Activated naive CD8-positive, alpha-beta T cell treated with anti-CD3 and anti-CD28 coated beads, Interleukin-2, amount 50 U/mL, for 16 hours (primary cell): ENCODE measurements at regions not wholly inside any gene's neighbourhood (a gene's known extent, or its start where the extent isn't known, plus 50 kb on each side); places are given as distances from the start of the nearest gene placed in this dataset.

Experiments
- DNase-seq: peaks from one replicate; pipeline ENCODE4 v3.0.0-alpha.2; 2020; ENCODE audit warnings: low read depth, low spot score

DNA sequence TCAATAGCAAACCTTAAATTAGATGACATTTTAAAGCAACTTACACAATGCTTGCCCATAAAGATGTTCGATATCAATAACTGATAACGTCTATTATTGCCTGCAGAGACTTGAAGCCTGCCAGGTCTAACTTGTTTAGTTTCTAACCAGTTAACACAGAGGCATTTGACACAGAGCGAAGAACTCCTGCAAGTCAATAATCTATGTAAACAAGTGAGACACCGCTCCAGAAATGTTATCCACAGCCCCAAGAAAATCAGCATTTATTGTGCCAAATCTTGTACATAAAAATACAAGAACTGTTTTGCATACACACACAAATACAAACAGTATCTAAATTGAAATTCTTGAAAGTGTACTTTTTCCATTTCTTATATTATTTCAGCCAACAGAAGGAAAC is 236.0 kb upstream of the DIO3 start:
- DNase-seq, result no peak

DNA sequence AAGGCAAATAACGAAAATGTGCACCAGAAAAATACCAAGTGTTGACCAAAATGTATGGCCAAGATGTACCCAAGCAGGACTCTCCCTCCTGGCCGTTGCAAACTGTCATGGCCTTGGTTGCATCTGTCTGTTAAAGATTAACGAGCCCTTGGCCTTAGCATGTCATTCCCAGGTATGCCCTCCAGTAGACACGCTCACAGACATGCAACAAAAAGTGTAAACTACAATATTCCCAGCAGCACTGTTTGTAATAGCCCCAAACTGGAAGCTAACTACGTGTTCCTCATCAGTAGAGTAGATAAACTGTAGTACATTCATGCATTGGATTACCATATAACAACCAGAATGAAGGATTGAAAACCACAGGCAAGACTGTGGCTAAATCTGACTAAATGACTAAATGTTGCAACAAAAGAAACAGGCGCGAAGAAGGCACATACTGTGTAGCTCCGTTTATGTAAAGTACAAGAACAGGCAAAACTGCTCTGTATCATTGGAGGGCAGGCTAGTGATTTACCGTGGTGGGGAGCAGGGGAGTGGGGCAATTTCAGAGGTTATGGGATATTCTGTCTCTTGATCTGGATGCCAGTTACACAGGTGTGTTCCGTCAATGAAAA is 232.8 kb upstream of the DIO3 start:
- DNase-seq, result no peak

- no peak for DNase-seq
Measured at GRCh38 chr14:101330416-101331140, 230.7 kb upstream of the DIO3 start.

DNA sequence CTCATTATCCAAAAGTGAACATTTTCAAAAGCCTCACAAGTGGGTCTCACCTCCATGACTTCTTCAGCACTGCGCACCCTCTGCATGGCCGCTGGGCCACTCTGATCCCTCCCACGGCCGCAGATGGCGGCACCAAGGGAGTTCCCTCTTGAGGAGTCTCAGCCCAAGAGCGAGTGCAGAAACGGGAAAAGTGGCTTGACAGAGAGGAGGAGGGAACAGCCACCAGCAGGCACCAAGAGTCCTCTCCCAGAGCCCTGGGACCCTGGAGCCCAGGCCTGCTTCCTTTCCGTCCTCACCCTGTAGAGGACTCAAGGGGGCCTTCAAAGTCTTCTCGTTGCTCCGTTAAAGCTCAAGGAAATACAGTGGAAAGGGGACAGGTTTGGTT is 230.2 kb upstream of the DIO3 start:
- DNase-seq, result no peak

DNA sequence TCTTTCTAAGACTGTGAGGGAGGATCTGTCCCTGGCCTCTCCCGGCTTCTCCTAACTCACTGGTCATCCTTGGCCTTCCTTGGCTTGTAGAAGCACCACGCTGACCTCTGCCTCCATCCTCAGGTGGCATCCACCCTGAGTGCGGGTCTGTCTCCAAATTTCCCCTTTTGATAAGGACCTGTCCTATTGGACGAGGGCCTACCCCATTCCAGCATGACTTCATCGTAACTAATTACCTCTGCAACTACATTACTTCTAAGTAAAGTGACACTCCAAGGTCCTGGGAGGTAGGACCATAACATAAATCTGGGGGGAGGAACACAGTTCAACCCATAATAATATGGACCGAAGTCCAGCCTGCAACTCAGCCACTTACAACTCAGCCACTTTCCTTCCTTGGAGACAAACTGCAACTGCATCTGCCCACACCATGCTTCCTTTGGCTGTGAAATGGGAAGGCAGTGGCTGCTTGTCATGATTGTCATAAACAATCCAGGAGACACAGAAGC is 229.6 kb upstream of the DIO3 start:
- DNase-seq, result no peak

- no peak for DNase-seq
Measured at GRCh38 chr14:101332281-101332680, 229.0 kb upstream of the DIO3 start.

- no peak for DNase-seq
Measured at GRCh38 chr14:101333335-101334280, 227.7 kb upstream of the DIO3 start.

DNA sequence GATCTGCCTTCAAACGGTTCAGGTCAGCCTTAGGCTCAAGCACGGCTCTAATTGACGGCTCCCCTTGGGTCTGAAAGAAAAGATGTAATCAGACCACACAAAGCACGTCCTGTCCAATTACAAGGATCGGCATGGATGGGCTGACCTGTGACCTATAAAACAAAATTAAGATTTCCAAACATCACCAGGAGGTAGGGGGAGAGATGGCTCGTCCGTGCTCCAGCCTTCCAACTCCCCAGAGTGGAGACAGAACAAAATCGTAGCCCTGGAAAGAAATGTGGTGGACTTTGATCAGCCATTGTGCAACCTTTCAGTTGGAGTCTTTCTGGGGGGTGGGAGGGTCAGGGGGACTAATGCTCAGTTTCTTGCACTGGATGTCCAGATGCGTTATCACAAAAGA is 226.6 kb upstream of the DIO3 start:
- DNase-seq, result no peak

GRCh38 chr14:101335061-101335661 is 226.1 kb upstream of the DIO3 start:
- no peak for DNase-seq

DNA sequence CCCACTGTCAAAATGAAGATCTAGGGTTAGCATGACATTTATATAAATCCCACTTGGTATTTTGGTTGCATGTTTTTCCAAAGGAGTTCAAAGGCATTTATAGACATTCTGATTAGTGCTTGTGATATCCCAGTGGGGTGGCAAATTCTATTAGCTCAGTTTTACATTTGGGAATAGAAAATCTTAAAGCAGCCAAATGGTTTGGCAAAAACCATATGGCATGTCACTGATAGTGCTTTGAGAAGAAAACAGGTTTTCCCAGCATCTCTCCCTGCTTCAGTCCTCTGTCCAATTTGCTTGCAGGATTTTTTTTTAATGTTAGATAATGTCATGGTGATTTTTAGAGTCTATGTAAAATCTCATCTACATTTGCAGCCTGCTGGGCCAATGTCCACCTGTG is 225.1 kb upstream of the DIO3 start:
- no peak for DNase-seq

GRCh38 chr14:101337053-101337452 is 224.2 kb upstream of the DIO3 start:
- no peak for DNase-seq

DNA sequence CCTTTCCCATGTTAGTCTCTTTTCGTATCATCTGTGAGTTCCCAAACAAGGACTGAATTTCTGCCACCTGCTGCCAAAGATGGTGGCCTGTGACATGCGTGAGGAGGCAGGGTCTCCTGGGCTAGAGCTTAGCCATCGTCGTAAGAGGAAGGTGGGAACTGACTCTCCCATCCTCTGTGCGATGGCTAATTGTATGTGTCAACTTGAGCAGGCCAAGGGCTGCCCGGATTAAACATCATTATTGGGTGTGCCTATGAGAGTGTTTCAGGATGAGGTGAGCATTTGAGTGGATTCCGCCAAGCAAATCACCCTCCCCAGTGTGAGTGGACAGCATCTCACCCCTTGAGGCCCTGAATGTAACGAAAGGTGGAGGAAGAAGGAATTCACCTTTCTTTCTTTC is 220.7 kb upstream of the DIO3 start:
- no peak for DNase-seq

- DNase-seq, result no peak
Measured at GRCh38 chr14:101347893-101348777, 213.2 kb upstream of the DIO3 start.

GRCh38 chr14:101349108-101349507 is 212.2 kb upstream of the DIO3 start:
- no peak for DNase-seq

GRCh38 chr14:101350021-101350420 is 211.3 kb upstream of the DIO3 start:
- DNase-seq, result no peak

- DNase-seq, result no peak
Measured at GRCh38 chr14:101350691-101351090, 210.6 kb upstream of the DIO3 start.

DNA sequence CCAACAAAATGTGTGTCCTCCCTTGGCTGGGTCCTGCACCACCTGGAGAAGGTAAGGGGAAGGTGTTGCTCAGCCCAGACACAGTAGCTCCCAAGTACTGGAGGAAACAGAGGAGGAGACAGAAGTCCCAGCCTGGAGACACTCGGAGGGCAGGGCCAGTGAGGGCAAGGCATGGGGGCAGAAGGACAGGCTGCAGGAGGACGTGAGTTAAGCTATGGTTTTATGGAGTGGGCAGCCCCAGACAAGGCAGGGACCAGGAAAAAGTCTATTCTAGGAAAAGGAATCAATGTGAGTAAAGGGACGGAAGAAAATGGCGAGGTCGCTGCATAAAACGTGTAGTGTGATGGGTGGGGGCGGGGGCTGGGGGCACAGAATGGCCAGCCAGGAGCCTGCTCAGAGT is 210.1 kb upstream of the DIO3 start:
- DNase-seq, result no peak

GRCh38 chr14:101351769-101352168 is 209.5 kb upstream of the DIO3 start:
- no peak for DNase-seq

DNA sequence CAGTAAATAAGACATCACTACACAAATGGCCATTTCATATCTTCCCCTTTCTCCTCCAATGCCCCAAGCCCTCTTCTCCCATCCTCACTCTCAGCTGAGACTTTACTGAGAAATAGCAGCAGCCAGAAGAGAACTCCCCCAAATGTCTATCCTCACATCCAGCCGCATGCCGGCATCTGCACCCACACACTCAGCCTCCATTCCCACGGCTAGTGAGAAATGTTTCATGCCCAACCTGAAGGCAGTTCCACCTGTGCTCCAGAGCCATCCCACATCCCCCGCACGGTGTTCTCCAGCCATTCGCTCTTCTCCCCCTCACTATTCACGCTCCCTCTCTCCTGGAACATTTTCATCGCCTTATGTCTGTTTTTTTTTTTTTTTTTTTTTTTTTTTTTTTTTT is 208.7 kb upstream of the DIO3 start:
- no peak for DNase-seq

DNA sequence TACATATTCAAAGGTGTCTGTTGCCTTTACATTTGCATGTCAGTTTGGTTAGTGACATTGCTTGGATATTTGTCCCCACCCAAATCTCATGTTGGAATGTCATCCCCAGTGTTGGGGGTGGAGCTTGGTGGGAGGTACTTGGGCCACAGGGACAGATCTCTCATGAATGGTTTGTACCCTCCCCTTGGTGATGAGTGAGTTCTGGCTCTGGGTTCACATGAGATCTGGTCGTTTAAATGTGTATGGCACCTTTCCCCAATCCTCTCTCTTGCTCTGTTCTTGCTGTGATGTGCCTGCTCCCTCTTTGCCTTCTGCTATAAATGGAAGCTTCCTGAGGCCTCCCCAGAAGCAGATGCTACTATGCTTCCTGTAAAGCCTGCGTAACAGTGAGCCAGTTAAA is 207.9 kb upstream of the DIO3 start:
- DNase-seq, result no peak

- DNase-seq, result no peak
Measured at GRCh38 chr14:101354726-101355125, 206.6 kb upstream of the DIO3 start.
